ENCODE measurements at regions not wholly inside any gene's neighbourhood (a gene's known extent, or its start where the extent isn't known, plus 50 kb on each side); places are given as distances from the start of the nearest gene placed in this dataset.

- no peak for DNase-seq (ENCODE audit: low spot score)
Observed at GRCh38 chr12:59928416-59928815, 332.6 kb downstream of the SLC16A7 start.

- DNase-seq (ENCODE audit: low spot score) = no peak
Observed at GRCh38 chr12:59929110-59929509, 333.3 kb downstream of the SLC16A7 start.

GRCh38 chr12:59934486-59934885 is 338.7 kb downstream of the SLC16A7 start:
- no peak for DNase-seq (ENCODE audit: low spot score)

- no peak for DNase-seq (ENCODE audit: low spot score)
Observed at GRCh38 chr12:59936534-59936933, 340.7 kb downstream of the SLC16A7 start.

GRCh38 chr12:59937148-59937547 is 341.3 kb downstream of the SLC16A7 start:
- DNase-seq (ENCODE audit: low spot score) = no peak

GRCh38 chr12:59938190-59938962 is 342.5 kb downstream of the SLC16A7 start:
- no peak for DNase-seq (ENCODE audit: low spot score)

- no peak for DNase-seq (ENCODE audit: low spot score)
Observed at GRCh38 chr12:59940631-59941342, 345.0 kb downstream of the SLC16A7 start.

GRCh38 chr12:59941461-59941860 is 345.6 kb downstream of the SLC16A7 start:
- DNase-seq (ENCODE audit: low spot score) = no peak

- no peak for DNase-seq (ENCODE audit: low spot score)
Observed at GRCh38 chr12:59944177-59944576, 348.3 kb downstream of the SLC16A7 start.

GRCh38 chr12:59946635-59947034 is 350.8 kb downstream of the SLC16A7 start:
- DNase-seq (ENCODE audit: low spot score) = no peak

- no peak for DNase-seq (ENCODE audit: low spot score)
Observed at GRCh38 chr12:59963546-59963945, 367.7 kb downstream of the SLC16A7 start.

GRCh38 chr12:59972905-59973304 is 377.1 kb downstream of the SLC16A7 start:
- no peak for DNase-seq (ENCODE audit: low spot score)

GRCh38 chr12:59973515-59973914 is 377.7 kb downstream of the SLC16A7 start:
- DNase-seq (ENCODE audit: low spot score) = no peak

GRCh38 chr12:59977779-59978178 is 381.9 kb downstream of the SLC16A7 start:
- DNase-seq (ENCODE audit: low spot score) = no peak

GRCh38 chr12:59980476-59980875 is 384.6 kb downstream of the SLC16A7 start:
- DNase-seq (ENCODE audit: low spot score) = no peak

- no peak for DNase-seq (ENCODE audit: low spot score)
Observed at GRCh38 chr12:59999291-59999690, 403.5 kb downstream of the SLC16A7 start.

GRCh38 chr12:60010486-60010885 is 414.7 kb downstream of the SLC16A7 start:
- no peak for DNase-seq (ENCODE audit: low spot score)

GRCh38 chr12:60012659-60013058 is 416.8 kb downstream of the SLC16A7 start:
- DNase-seq (ENCODE audit: low spot score) = no peak

- DNase-seq (ENCODE audit: low spot score) = no peak
Observed at GRCh38 chr12:60014436-60014835, 418.6 kb downstream of the SLC16A7 start.

- no peak for DNase-seq (ENCODE audit: low spot score)
Observed at GRCh38 chr12:60020068-60020467, 424.2 kb downstream of the SLC16A7 start.

GRCh38 chr12:60021235-60021634 is 425.4 kb downstream of the SLC16A7 start:
- DNase-seq (ENCODE audit: low spot score) = no peak

GRCh38 chr12:60027266-60027665 is 431.4 kb downstream of the SLC16A7 start:
- DNase-seq (ENCODE audit: low spot score) = no peak

GRCh38 chr12:60034147-60034546 is 438.3 kb downstream of the SLC16A7 start:
- no peak for DNase-seq (ENCODE audit: low spot score)

- DNase-seq (ENCODE audit: low spot score) = no peak
Observed at GRCh38 chr12:60035835-60036234, 440.0 kb downstream of the SLC16A7 start.
